Prostate gland (tissue), 2 donors: ENCODE measurements at regions not wholly inside any gene's neighbourhood (a gene's known extent, or its start where the extent isn't known, plus 50 kb on each side); places are given as distances from the start of the nearest gene placed in this dataset.

Experiments
- DNase-seq: peaks from one replicate; pipeline ENCODE4 v3.0.0-alpha.2; 2019; ENCODE audit warnings: low spot score
- H3K27ac ChIP-seq, 2 donors: fragments of 200-600 bp; sonication (generic); 2 replicates each; pipeline ENCODE4 v1.5.1; 2017 to 2019
- H3K27me3 ChIP-seq: fragments of 200-600 bp; sonication (generic); replicated peaks from 2 replicates; pipeline ENCODE4 v1.5.1; 2019; ENCODE audit not compliant: insufficient read depth
- H3K36me3 ChIP-seq, 2 donors: fragments of 200-600 bp; sonication (generic); 1 replicate in 1 of 2; 2 replicates in 1 of 2; pipeline versions ENCODE4 v1.5.1 to v1.8.1; 2017 to 2019
- H3K4me1 ChIP-seq: fragments of 200-600 bp; sonication (generic); replicated peaks from 2 replicates; pipeline ENCODE4 v1.5.1; 2019
- H3K4me3 ChIP-seq, 2 donors: fragments of 200-600 bp; sonication (generic); 2 replicates each; pipeline ENCODE4 v1.5.1; 2017 to 2019
- H3K9me3 ChIP-seq: fragments of 200-600 bp; sonication (generic); 2 replicates; pipeline ENCODE4 v1.5.1; 2017
- POLR2A ChIP-seq: fragments of 450-650 bp; IDR thresholded peaks from one replicate; pipeline ENCODE4 v1.6.1; 2016; ENCODE audit warnings: antibody characterized with exemption, mild to moderate bottlenecking
- POLR2AphosphoS5 ChIP-seq: sonication (generic); formaldehyde crosslinking; IDR thresholded peaks from one replicate; pipeline ENCODE4 v1.6.1; 2017; ENCODE audit warnings: antibody characterized with exemption
- WGBS: methylation state at CpG from one replicate; pipeline ENCODE4 v1.1.5; 2018; 5-methylcytosine and 5-hydroxymethylcytosine counted together
- intact Hi-C: fragments of 100-400 bp; cut with DNase I; formaldehyde crosslinking; loops from one replicate; pipeline ENCODE4 v1.14.2; 2022
- TF ChIP-seq, protein P1 (sequence below), 4 experiments: fragments of 200-600 bp in 2 of 4; fragments of 450-650 bp in 2 of 4; sonication (generic) in 2 of 4; IDR thresholded peaks; 1 replicate in 3 of 4; 2 replicates in 1 of 4; pipeline ENCODE4 v1.5.1; 2016 to 2019; ENCODE audit warnings: antibody characterized with exemption in 4 of 4, mild to moderate bottlenecking in 2 of 4, moderate library complexity in 2 of 4

DNA sequence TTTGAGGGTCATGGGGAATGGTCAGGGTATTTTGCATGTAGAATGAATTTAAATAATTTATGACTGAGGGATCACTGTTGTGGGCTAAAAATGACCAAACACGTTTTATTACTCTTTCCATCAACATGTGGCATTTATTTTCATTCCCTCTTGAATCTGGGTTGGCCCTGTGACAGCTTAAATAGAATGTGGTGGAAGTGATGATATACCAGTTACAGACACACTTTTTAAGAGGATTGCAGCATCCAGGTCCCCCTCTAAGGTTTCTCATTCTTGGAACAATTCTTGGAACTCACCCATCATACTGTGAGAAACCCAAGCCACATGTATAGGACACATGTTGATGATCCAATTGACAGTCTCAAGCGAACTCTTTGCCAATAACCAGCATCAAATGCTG, 272.4 kb downstream of the ETV1 start:
- Histone ChIP-seq H3K4me3 (no peak overlapping the region), H3K27me3 (no peaks in the 10 kb centered on the region), H3K36me3 (no peaks in the 10 kb centered on the region), H3K4me1 (no peaks in the 10 kb centered on the region), H3K27ac (no peak overlapping the region), H3K9me3 (no peaks in the 10 kb centered on the region)
- no peak for TF ChIP-seq POLR2AphosphoS5
- TF ChIP-seq, protein P1, sequence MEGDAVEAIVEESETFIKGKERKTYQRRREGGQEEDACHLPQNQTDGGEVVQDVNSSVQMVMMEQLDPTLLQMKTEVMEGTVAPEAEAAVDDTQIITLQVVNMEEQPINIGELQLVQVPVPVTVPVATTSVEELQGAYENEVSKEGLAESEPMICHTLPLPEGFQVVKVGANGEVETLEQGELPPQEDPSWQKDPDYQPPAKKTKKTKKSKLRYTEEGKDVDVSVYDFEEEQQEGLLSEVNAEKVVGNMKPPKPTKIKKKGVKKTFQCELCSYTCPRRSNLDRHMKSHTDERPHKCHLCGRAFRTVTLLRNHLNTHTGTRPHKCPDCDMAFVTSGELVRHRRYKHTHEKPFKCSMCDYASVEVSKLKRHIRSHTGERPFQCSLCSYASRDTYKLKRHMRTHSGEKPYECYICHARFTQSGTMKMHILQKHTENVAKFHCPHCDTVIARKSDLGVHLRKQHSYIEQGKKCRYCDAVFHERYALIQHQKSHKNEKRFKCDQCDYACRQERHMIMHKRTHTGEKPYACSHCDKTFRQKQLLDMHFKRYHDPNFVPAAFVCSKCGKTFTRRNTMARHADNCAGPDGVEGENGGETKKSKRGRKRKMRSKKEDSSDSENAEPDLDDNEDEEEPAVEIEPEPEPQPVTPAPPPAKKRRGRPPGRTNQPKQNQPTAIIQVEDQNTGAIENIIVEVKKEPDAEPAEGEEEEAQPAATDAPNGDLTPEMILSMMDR (IDR thresholded peaks at IDR 0.05), result no peak
- no peak for TF ChIP-seq POLR2A
- DNase-seq, result no peak
- intact Hi-C loops, result no loop called here
- 74% methylated on average over 2 of the region's 2 CpGs for WGBS

DNA sequence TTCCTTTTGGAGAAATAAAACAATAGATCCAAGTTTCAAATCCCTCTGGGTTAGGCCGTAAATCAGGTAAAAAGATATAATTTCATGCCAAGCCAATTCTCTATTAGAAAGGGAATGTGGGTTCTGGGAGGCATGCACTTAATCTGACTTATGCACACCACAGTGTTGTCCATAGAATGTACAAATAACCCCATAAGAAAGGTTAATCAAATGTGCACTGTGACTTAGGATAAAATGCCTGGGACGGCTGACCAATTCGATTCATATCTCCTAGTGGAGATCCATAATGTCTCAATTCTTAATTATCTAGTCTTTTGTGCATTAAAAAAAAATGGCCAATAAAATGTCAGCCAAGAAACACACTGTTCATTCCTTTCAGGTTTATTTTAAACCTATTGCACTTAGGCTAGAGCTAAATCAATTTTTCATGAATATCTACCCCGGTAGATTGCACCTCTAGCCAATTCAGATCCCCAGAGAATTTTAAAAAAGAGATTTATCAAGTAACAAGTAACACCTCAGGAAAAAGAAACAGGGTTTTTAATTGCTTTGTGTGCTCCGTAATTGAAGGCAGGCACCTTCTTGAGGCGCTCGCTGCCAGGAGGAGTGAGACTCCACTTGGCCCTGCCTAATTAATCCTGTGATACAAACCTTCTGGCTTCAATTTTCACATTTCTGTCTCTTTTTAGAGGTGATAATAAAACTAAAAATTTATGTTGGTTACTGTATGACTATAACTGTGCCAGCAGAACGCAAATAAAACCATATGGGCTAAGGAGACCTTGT, 265.1 kb downstream of the ETV1 start:
- Histone ChIP-seq H3K36me3 (no peaks in the 10 kb centered on the region), H3K9me3 (no peaks in the 10 kb centered on the region), H3K27ac (no peak overlapping the region), H3K4me1 (no peaks in the 10 kb centered on the region), H3K27me3 (no peaks in the 10 kb centered on the region), H3K4me3 (no peak overlapping the region)
- WGBS, result 69% methylated on average over 8 of the region's 8 CpGs
- intact Hi-C loops, result no loop called here
- TF ChIP-seq, protein P1 (IDR thresholded peaks at IDR 0.05), result no peak
- TF ChIP-seq POLR2AphosphoS5, result no peak
- no peak for TF ChIP-seq POLR2A
- DNase-seq, result no peak

DNA sequence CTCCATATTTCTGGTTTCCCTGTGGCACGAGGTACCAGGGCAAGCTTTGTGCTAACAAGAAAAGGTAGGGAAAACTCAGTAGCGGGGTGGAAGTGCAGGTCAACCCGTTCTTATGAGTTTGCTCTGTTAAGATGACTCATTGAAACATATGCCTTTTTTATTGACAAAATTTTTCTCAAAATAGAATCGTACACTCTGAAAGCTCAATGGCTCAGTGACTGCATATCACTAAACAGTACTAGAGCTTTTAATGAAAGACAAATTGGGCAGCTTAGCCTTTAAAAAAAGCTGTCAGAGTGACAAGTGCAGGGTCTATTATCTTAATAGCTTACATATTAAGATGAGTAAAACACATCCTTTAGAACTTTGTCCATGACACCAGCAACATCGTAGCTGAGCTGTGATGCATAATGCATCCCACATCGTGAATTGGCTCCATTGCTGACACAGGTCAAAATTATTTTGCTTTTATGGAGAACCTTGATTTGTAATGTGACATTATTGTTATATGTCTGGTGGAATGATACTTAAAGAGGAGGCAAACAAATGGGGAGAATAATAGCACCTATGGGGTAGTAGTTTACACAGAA, 264.4 kb downstream of the ETV1 start:
- TF ChIP-seq POLR2AphosphoS5 (peak; percentile 36), POLR2A (no peak)
- Histone ChIP-seq H3K27ac (no peak overlapping the region), H3K9me3 (no peaks in the 10 kb centered on the region), H3K36me3 (no peaks in the 10 kb centered on the region), H3K27me3 (no peaks in the 10 kb centered on the region), H3K4me1 (no peaks in the 10 kb centered on the region), H3K4me3 (no peak overlapping the region)
- peak; percentile 10 for DNase-seq
- intact Hi-C loops, result no loop called here
- 44% methylated on average over 6 of the region's 6 CpGs for WGBS

DNA sequence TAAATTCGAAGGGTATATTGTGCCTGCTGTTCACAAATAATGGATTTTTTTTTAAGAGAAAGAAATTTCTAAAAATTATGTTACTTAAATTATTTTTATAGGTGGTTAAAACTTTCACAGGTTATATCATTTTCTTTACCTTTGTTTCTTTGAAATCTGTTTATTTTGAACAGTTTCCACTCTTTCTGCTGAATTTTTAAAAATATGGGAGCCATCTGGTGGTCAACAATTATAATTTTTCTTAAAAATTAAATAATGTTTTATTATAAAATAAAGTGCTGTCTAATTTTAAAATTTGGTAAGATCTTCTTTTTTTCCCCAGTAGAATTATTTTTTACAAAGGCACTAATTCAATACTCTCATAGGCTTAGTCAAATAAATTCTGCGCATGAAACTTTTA, 263.9 kb downstream of the ETV1 start:
- no peaks in the 10 kb centered on the region for H3K9me3 ChIP-seq
- TF ChIP-seq, protein P1 (IDR thresholded peaks at IDR 0.05), result peak in 1 of 4 experiments; percentile 18
- TF ChIP-seq POLR2AphosphoS5 (no peak), POLR2A (no peak)
- no peak overlapping the region for H3K4me3 ChIP-seq
- H3K4me1 ChIP-seq, result no peaks in the 10 kb centered on the region
- intact Hi-C loops, result no loop called here
- no peak overlapping the region for H3K27ac ChIP-seq
- 95% methylated on average over 2 of the region's 2 CpGs for WGBS
- no peak for DNase-seq
- H3K27me3 ChIP-seq, result no peaks in the 10 kb centered on the region
- no peaks in the 10 kb centered on the region for H3K36me3 ChIP-seq

DNA sequence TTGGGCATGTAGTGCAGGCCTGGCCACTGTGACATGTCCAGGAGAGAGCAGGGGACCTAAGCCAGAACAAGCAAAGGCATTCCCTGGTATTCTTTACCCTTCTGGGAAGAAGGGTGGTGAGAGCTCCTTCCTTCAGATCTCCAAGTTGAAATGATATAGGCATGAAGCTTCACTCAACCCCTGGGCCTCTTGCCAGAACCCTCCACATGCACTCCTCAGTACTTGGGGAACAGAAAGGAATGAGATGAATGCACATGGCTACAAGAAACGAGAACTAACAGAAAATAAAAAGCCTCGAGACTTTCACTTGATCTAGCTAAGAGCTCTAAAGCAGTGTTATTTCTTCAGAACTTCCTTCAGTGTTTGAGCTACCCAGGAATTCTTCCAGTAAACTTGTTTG, 262.2 kb downstream of the ETV1 start:
- intact Hi-C loops, result no loop called here
- no peak for TF ChIP-seq POLR2A
- no peak for TF ChIP-seq POLR2AphosphoS5
- TF ChIP-seq, protein P1 (IDR thresholded peaks at IDR 0.05), result no peak
- no peak for DNase-seq
- no peaks in the 10 kb centered on the region for H3K9me3 ChIP-seq
- 85% methylated on average over 2 of the region's 2 CpGs for WGBS
- H3K4me3 ChIP-seq, result no peak overlapping the region
- no peaks in the 10 kb centered on the region for H3K4me1 ChIP-seq
- no peaks in the 10 kb centered on the region for H3K36me3 ChIP-seq
- no peaks in the 10 kb centered on the region for H3K27me3 ChIP-seq
- no peak overlapping the region for H3K27ac ChIP-seq
